ENCODE measurements at regions not wholly inside any gene's neighbourhood (a gene's known extent, or its start where the extent isn't known, plus 50 kb on each side); places are given as distances from the start of the nearest gene placed in this dataset.
"Not testable (repeated sequence)": the region's sequence is repeated elsewhere in the genome, so short reads cannot be mapped to it uniquely, and the experiment has no call there.

- Histone ChIP-seq H2AFZ (ENCODE audit: low read length) (no peak overlapping the region), H3K4me1 (ENCODE audit: insufficient read depth, low read length, severe bottlenecking) (no peaks in the 10 kb centered on the region), H3K27me3 (ENCODE audit: insufficient read depth, low read length) (no peaks in the 10 kb centered on the region), H3F3A (ENCODE audit: insufficient read depth, low read length) (no peaks in the 10 kb centered on the region), H3K9me3 (ENCODE audit: low read length) (no peaks in the 10 kb centered on the region), H3K79me2 (ENCODE audit: insufficient read depth, low read length) (no peaks in the 10 kb centered on the region), H3K27ac (ENCODE audit: low read depth, low read length, poor library complexity, severe bottlenecking) (no peak overlapping the region), H4K20me1 (ENCODE audit: insufficient read depth, low read length) (no peaks in the 10 kb centered on the region), H3K9me2 (ENCODE audit: low read depth, low read length) (no peaks in the 10 kb centered on the region), H3K4me2 (ENCODE audit: low read length) (no peak overlapping the region), H3K36me3 (ENCODE audit: insufficient read depth, low read length) (no peaks in the 10 kb centered on the region), H3K9ac (ENCODE audit: low read length) (no peak overlapping the region), H3K4me3 (ENCODE audit: low read depth, low read length, poor library complexity, severe bottlenecking) (no peak overlapping the region)
- no peak for TF ChIP-seq EZH2 (IDR thresholded peaks at IDR 0.05; ENCODE audit: borderline replicate concordance, low read length)
- TF ChIP-seq, protein P1, sequence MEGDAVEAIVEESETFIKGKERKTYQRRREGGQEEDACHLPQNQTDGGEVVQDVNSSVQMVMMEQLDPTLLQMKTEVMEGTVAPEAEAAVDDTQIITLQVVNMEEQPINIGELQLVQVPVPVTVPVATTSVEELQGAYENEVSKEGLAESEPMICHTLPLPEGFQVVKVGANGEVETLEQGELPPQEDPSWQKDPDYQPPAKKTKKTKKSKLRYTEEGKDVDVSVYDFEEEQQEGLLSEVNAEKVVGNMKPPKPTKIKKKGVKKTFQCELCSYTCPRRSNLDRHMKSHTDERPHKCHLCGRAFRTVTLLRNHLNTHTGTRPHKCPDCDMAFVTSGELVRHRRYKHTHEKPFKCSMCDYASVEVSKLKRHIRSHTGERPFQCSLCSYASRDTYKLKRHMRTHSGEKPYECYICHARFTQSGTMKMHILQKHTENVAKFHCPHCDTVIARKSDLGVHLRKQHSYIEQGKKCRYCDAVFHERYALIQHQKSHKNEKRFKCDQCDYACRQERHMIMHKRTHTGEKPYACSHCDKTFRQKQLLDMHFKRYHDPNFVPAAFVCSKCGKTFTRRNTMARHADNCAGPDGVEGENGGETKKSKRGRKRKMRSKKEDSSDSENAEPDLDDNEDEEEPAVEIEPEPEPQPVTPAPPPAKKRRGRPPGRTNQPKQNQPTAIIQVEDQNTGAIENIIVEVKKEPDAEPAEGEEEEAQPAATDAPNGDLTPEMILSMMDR (IDR thresholded peaks at IDR 0.05; ENCODE audit: low read length), result no peak
Observed at GRCh38 chr6:12490351-12490903, 200.3 kb downstream of the EDN1 start.

DNA sequence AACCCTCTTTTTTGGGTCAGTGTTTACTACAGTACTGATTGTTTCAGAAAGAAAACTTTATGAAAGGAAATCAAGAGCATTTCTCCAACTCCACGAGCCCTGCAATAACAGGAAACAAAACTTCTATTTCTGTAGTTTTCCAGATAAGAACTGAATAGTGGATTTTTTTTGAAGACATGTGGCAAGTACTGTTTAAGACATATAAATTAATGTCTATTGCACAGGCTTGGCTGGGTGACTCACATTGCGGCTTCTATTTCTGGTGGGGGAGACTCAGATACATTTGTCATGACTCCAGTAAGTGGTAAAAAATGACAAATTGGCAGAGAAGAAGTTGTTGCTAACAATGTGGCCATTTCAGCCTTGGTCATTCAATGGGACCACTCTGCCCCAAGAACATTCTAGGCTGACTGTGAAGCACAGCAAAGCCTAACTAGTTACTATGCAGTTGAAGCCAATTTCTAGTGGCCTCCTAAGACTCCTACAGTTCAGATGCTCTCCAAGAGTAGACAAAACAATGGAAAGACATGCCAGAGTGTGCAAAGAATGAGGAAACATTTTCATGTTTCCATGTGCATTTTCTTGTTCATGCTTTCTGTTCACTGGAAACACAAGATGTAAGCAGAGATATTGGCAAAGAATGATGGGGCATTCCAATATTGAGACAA lies 200.9 kb downstream of the EDN1 start:
- Histone ChIP-seq H3K4me3 (ENCODE audit: low read depth, low read length, poor library complexity, severe bottlenecking) (no peak overlapping the region), H3K9me3 (ENCODE audit: low read length) (no peaks in the 10 kb centered on the region), H3K79me2 (ENCODE audit: insufficient read depth, low read length) (no peaks in the 10 kb centered on the region), H4K20me1 (ENCODE audit: insufficient read depth, low read length) (no peaks in the 10 kb centered on the region), H3F3A (ENCODE audit: insufficient read depth, low read length) (no peaks in the 10 kb centered on the region), H3K4me2 (ENCODE audit: low read length) (no peak overlapping the region), H3K4me1 (ENCODE audit: insufficient read depth, low read length, severe bottlenecking) (no peaks in the 10 kb centered on the region), H3K9me2 (ENCODE audit: low read depth, low read length) (no peaks in the 10 kb centered on the region), H3K9ac (ENCODE audit: low read length) (no peak overlapping the region), H2AFZ (ENCODE audit: low read length) (no peak overlapping the region), H3K27me3 (ENCODE audit: insufficient read depth, low read length) (no peaks in the 10 kb centered on the region), H3K36me3 (ENCODE audit: insufficient read depth, low read length) (no peaks in the 10 kb centered on the region), H3K27ac (ENCODE audit: low read depth, low read length, poor library complexity, severe bottlenecking) (no peak overlapping the region)
- TF ChIP-seq, protein P1 (IDR thresholded peaks at IDR 0.05; ENCODE audit: low read length), result no peak
- no peak for TF ChIP-seq EZH2 (IDR thresholded peaks at IDR 0.05; ENCODE audit: borderline replicate concordance, low read length)

DNA sequence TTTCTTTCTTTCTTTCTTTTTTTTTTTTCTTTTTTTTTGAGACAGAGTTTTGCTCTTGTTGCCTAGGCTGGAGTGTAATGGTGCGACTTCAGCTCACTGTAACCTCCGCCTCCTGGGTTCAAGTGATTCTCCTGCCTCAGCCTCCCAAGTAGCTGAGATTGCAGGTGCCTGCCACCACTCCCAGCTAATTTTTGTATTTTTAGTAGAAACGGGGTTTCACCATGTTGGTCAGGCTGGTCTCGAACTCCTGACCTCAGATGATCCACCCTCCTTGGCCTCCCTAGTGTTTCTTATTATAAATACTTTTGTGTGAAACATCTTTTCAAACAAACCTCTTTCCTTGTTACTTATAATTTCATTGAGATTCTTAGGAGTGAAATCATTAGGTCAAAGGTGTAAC lies 202.8 kb downstream of the EDN1 start:
- H3K4me1 ChIP-seq (ENCODE audit: insufficient read depth, low read length, severe bottlenecking); H3K4me2 ChIP-seq (ENCODE audit: low read length); H4K20me1 ChIP-seq (ENCODE audit: insufficient read depth, low read length); H2AFZ ChIP-seq (ENCODE audit: low read length); H3K27ac ChIP-seq (ENCODE audit: low read depth, low read length, poor library complexity, severe bottlenecking); H3K27me3 ChIP-seq (ENCODE audit: insufficient read depth, low read length); H3K36me3 ChIP-seq (ENCODE audit: insufficient read depth, low read length); H3K79me2 ChIP-seq (ENCODE audit: insufficient read depth, low read length); H3K9ac ChIP-seq (ENCODE audit: low read length); H3F3A ChIP-seq (ENCODE audit: insufficient read depth, low read length); H3K4me3 ChIP-seq (ENCODE audit: low read depth, low read length, poor library complexity, severe bottlenecking); H3K9me3 ChIP-seq (ENCODE audit: low read length); H3K9me2 ChIP-seq (ENCODE audit: low read depth, low read length): not testable (repeated sequence)

DNA sequence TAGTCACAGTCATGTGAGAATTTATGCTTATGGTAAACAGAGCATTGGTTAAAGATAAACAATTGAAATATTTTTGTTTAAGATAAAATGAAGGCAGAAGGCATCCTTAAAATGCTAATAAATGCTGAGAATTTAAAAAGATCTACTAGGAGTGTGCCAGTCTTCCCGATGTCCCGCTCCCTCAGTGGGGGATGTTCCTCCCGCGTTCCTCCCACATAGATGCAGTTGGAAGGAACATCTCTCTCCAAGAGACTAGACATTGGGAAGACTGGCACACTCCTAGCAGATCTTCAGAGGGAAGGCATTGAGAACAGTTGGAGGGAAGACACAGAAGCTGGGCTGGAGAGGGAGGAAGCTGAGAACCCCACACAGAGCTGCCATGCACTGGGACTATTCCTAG lies 203.3 kb downstream of the EDN1 start:
- H3F3A ChIP-seq (ENCODE audit: insufficient read depth, low read length), result no peaks in the 10 kb centered on the region
- TF ChIP-seq, protein P1 (IDR thresholded peaks at IDR 0.05; ENCODE audit: low read length), result no peak
- TF ChIP-seq EZH2 (IDR thresholded peaks at IDR 0.05; ENCODE audit: borderline replicate concordance, low read length), result no peak
- H3K4me2 ChIP-seq (ENCODE audit: low read length), result no peak overlapping the region
- no peaks in the 10 kb centered on the region for H3K79me2 ChIP-seq (ENCODE audit: insufficient read depth, low read length)
- H3K9me3 ChIP-seq (ENCODE audit: low read length), result no peaks in the 10 kb centered on the region
- H3K9ac ChIP-seq (ENCODE audit: low read length), result no peak overlapping the region
- no peaks in the 10 kb centered on the region for H3K36me3 ChIP-seq (ENCODE audit: insufficient read depth, low read length)
- H2AFZ ChIP-seq (ENCODE audit: low read length), result no peak overlapping the region; the same call in 1 of the 2 replicates
- no peaks in the 10 kb centered on the region for H3K4me1 ChIP-seq (ENCODE audit: insufficient read depth, low read length, severe bottlenecking)
- no peak overlapping the region for H3K27ac ChIP-seq (ENCODE audit: low read depth, low read length, poor library complexity, severe bottlenecking)
- H4K20me1 ChIP-seq (ENCODE audit: insufficient read depth, low read length), result no peaks in the 10 kb centered on the region
- H3K27me3 ChIP-seq (ENCODE audit: insufficient read depth, low read length), result no peaks in the 10 kb centered on the region
- no peak overlapping the region for H3K4me3 ChIP-seq (ENCODE audit: low read depth, low read length, poor library complexity, severe bottlenecking)
- H3K9me2 ChIP-seq (ENCODE audit: low read depth, low read length), result no peaks in the 10 kb centered on the region
